Prostate gland (tissue), 2 donors: ENCODE measurements at regions not wholly inside any gene's neighbourhood (a gene's known extent, or its start where the extent isn't known, plus 50 kb on each side); places are given as distances from the start of the nearest gene placed in this dataset.
A peak's percentile ranks its signal among the peaks of the same experiment; 100 is the strongest.

Experiments used
- DNase-seq: peaks from one replicate; pipeline ENCODE4 v3.0.0-alpha.2; 2019; ENCODE audit warnings: low spot score
- H3K27ac ChIP-seq, 2 donors: fragments of 200-600 bp; sonication (generic); 2 replicates each; pipeline ENCODE4 v1.5.1; 2017 to 2019
- H3K27me3 ChIP-seq: fragments of 200-600 bp; sonication (generic); replicated peaks from 2 replicates; pipeline ENCODE4 v1.5.1; 2019; ENCODE audit not compliant: insufficient read depth
- H3K36me3 ChIP-seq, 2 donors: fragments of 200-600 bp; sonication (generic); 1 replicate in 1 of 2; 2 replicates in 1 of 2; pipeline versions ENCODE4 v1.5.1 to v1.8.1; 2017 to 2019
- H3K4me1 ChIP-seq: fragments of 200-600 bp; sonication (generic); replicated peaks from 2 replicates; pipeline ENCODE4 v1.5.1; 2019
- H3K4me3 ChIP-seq, 2 donors: fragments of 200-600 bp; sonication (generic); 2 replicates each; pipeline ENCODE4 v1.5.1; 2017 to 2019
- H3K9me3 ChIP-seq: fragments of 200-600 bp; sonication (generic); 2 replicates; pipeline ENCODE4 v1.5.1; 2017
- POLR2A ChIP-seq: fragments of 450-650 bp; IDR thresholded peaks from one replicate; pipeline ENCODE4 v1.6.1; 2016; ENCODE audit warnings: antibody characterized with exemption, mild to moderate bottlenecking
- POLR2AphosphoS5 ChIP-seq: sonication (generic); formaldehyde crosslinking; IDR thresholded peaks from one replicate; pipeline ENCODE4 v1.6.1; 2017; ENCODE audit warnings: antibody characterized with exemption
- WGBS: methylation state at CpG from one replicate; pipeline ENCODE4 v1.1.5; 2018; 5-methylcytosine and 5-hydroxymethylcytosine counted together
- intact Hi-C: fragments of 100-400 bp; cut with DNase I; formaldehyde crosslinking; loops from one replicate; pipeline ENCODE4 v1.14.2; 2022
- TF ChIP-seq, protein P1 (sequence below), 4 experiments: fragments of 200-600 bp in 2 of 4; fragments of 450-650 bp in 2 of 4; sonication (generic) in 2 of 4; IDR thresholded peaks; 1 replicate in 3 of 4; 2 replicates in 1 of 4; pipeline ENCODE4 v1.5.1; 2016 to 2019; ENCODE audit warnings: antibody characterized with exemption in 4 of 4, mild to moderate bottlenecking in 2 of 4, moderate library complexity in 2 of 4

DNA sequence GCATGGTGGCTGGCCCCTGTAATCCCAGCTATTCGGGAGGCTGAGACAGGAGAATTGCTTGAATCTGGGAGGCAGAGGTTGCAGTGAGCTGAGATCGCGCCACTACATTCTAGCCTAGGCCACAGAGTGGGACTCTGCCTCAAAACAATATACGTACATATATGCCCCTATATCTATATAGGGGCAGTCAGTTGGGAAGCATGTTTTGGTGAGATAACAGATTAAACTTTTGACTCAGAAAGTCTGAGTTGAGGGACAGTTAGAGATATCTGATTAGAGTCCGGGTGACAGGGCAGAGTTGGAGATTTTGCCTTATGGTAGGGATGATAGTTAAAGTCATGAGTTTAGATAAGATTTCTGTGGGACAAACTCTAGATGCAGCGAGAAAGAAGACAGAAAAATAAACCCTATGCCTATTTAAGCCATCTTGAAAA lies 71.8 kb upstream of the ALDH1A1 start:
- no peak for DNase-seq
- H3K36me3 ChIP-seq = no peaks in the 10 kb centered on the region
- intact Hi-C loops = loop anchor here (5.0 kb wide), 2 partner anchors 58 to 167 kb away; no protein-coding TSS in a partner anchor
- no peak for TF ChIP-seq POLR2A
- no peak for TF ChIP-seq POLR2AphosphoS5
- TF ChIP-seq, protein P1, sequence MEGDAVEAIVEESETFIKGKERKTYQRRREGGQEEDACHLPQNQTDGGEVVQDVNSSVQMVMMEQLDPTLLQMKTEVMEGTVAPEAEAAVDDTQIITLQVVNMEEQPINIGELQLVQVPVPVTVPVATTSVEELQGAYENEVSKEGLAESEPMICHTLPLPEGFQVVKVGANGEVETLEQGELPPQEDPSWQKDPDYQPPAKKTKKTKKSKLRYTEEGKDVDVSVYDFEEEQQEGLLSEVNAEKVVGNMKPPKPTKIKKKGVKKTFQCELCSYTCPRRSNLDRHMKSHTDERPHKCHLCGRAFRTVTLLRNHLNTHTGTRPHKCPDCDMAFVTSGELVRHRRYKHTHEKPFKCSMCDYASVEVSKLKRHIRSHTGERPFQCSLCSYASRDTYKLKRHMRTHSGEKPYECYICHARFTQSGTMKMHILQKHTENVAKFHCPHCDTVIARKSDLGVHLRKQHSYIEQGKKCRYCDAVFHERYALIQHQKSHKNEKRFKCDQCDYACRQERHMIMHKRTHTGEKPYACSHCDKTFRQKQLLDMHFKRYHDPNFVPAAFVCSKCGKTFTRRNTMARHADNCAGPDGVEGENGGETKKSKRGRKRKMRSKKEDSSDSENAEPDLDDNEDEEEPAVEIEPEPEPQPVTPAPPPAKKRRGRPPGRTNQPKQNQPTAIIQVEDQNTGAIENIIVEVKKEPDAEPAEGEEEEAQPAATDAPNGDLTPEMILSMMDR (IDR thresholded peaks at IDR 0.05) = no peak
- H3K9me3 ChIP-seq = no peaks in the 10 kb centered on the region
- H3K4me3 ChIP-seq = no peak overlapping the region
- no peaks in the 10 kb centered on the region for H3K4me1 ChIP-seq
- WGBS = 94% methylated on average over 6 of the region's 6 CpGs
- no peak overlapping the region for H3K27ac ChIP-seq
- H3K27me3 ChIP-seq = no peaks in the 10 kb centered on the region

DNA sequence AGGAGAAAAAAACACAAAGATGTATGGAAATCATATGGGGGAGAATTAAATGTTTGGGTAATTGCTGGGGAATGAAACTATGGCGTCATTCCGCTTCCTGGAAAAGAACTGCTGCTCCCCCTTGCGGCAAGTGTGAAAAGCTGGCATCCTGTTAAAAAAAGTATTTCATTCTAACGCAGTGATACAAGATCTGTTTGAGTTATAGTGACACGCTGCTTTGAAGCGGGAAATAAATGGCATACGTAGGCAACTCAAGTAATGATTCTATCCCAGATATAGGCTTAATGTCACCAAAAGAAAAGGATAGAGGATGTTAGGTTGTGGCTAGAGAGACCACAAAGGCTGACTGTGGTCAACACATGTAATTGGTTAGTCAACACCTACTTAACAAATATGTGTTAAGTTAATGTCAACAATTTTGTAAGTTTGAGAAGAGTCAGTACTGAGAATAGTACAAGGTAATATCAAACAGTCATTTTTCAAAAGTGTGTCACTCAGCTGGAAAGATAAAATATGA lies 70.2 kb upstream of the ALDH1A1 start:
- H3K4me1 ChIP-seq = no peaks in the 10 kb centered on the region
- DNase-seq = peak; percentile 19
- no peaks in the 10 kb centered on the region for H3K9me3 ChIP-seq
- WGBS = 12% methylated on average over 7 of the region's 7 CpGs
- H3K27me3 ChIP-seq = no peaks in the 10 kb centered on the region
- no peak overlapping the region for H3K4me3 ChIP-seq
- TF ChIP-seq POLR2A (no peak), POLR2AphosphoS5 (peak; percentile 18)
- TF ChIP-seq, protein P1 (IDR thresholded peaks at IDR 0.05) = peak; percentile 63 to 78 (median 76)
- H3K27ac ChIP-seq = no peak overlapping the region
- intact Hi-C loops = loop anchor here (2.0 to 5.0 kb wide), 3 partner anchors 59 to 166 kb away; no protein-coding TSS in a partner anchor
- H3K36me3 ChIP-seq = no peaks in the 10 kb centered on the region

DNA sequence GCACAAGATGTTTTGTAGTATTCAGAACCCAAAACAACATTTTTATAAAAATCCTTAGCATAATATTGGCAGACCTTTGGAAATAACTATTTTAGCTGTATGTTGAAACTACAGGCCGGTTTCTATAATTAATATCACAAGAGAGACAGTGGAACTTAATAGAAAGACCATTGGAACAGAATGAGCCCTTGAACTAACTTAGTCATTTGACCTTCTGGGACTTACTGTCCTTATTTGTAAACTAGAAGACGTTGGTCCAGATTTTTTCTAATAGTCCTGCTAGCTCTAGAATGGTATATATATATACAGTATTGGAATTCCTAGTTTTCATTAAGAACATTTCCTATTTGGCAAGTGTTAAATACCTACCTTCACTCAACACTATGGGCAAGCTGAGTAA lies 69.5 kb upstream of the ALDH1A1 start:
- DNase-seq = no peak
- intact Hi-C loops = loop anchor here (2.0 to 5.0 kb wide), 3 partner anchors 60 to 165 kb away; no protein-coding TSS in a partner anchor
- Histone ChIP-seq H3K27ac (no peak overlapping the region), H3K36me3 (no peaks in the 10 kb centered on the region), H3K4me1 (no peaks in the 10 kb centered on the region), H3K9me3 (no peaks in the 10 kb centered on the region), H3K4me3 (no peak overlapping the region), H3K27me3 (no peaks in the 10 kb centered on the region)
- WGBS = 38% methylated on average over 2 of the region's 2 CpGs
- TF ChIP-seq POLR2AphosphoS5 (no peak), POLR2A (no peak)

DNA sequence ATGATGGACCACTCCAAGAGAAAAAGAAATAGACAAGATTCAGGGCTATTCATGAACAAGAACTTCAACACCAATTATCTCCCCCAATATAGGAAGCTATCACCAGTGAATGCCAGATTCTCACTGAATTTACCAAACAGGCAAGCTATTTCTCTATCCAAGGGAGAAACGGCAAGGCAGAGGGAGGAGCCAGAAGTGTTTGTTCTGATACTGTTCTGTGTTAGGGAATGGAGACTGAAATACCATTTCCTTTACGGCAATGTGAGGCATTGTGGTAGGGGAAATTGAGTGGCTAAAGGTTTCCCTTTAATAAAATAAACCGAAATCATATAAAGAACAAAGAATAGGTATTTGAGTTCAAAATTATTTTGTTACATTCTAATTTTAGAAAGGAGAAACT lies 68.0 kb upstream of the ALDH1A1 start:
- no peak for DNase-seq
- H3K36me3 ChIP-seq = no peaks in the 10 kb centered on the region
- no peaks in the 10 kb centered on the region for H3K9me3 ChIP-seq
- H3K27me3 ChIP-seq = no peaks in the 10 kb centered on the region
- no peak overlapping the region for H3K4me3 ChIP-seq
- H3K4me1 ChIP-seq = no peaks in the 10 kb centered on the region
- H3K27ac ChIP-seq = no peak overlapping the region
- 83% methylated on average over 3 of the region's 3 CpGs for WGBS
- no peak for TF ChIP-seq POLR2AphosphoS5
- TF ChIP-seq, protein P1 (IDR thresholded peaks at IDR 0.05) = no peak
- TF ChIP-seq POLR2A = no peak
- intact Hi-C loops = loop anchor here (5.0 kb wide), 2 partner anchors 61 to 164 kb away; no protein-coding TSS in a partner anchor

DNA sequence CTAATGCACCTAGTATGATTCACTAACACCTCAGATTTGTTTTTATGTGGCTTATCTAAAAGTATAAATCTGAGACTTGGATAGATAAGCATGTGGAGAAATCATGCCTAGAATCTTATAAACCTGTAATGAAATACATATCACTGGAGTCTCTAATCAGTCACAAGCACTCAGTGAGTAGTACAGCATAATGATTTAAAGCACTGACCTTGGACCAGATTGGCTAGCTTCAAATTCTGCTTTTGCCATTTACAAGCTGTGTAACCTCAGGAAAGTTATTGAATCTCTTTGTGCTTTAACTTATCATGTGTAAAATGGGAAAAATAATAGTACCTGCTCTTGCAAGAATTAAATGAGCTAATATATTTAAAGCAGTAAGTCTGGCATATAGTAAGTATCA lies 61.2 kb upstream of the ALDH1A1 start:
- no peak overlapping the region for H3K27ac ChIP-seq
- no peak for DNase-seq
- H3K4me3 ChIP-seq = no peak overlapping the region
- H3K4me1 ChIP-seq = no peaks in the 10 kb centered on the region
- no peaks in the 10 kb centered on the region for H3K27me3 ChIP-seq
- intact Hi-C loops = no loop called here
- H3K9me3 ChIP-seq = no peaks in the 10 kb centered on the region
- TF ChIP-seq POLR2AphosphoS5 = no peak
- TF ChIP-seq, protein P1 (IDR thresholded peaks at IDR 0.05) = no peak
- TF ChIP-seq POLR2A = no peak
- H3K36me3 ChIP-seq = no peaks in the 10 kb centered on the region
